ENCODE measurements at regions not wholly inside any gene's neighbourhood (a gene's known extent, or its start where the extent isn't known, plus 50 kb on each side); places are given as distances from the start of the nearest gene placed in this dataset.
A peak's percentile ranks its signal among the peaks of the same experiment; 100 is the strongest.
"Not testable (repeated sequence)": the region's sequence is repeated elsewhere in the genome, so short reads cannot be mapped to it uniquely, and the experiment has no call there.

GRCh38 chr20:53857723-53858236 is 212.6 kb downstream of the BCAS1 start:
- H3K9me3 Mint-ChIP-seq, result no peaks in the 10 kb centered on the region
- H3K4me3 Mint-ChIP-seq, result no peak overlapping the region
- H3K36me3 Mint-ChIP-seq (ENCODE audit: low read depth), result no peaks in the 10 kb centered on the region
- H3K4me1 Mint-ChIP-seq (ENCODE audit: low read depth), result peaks cover 49% of the 10 kb centered on the region
- intact Hi-C loops (cut with micrococcal nuclease), result loop anchor here (10.0 kb wide), 1 partner anchor 283 kb away; no protein-coding TSS in a partner anchor
- H3K27ac Mint-ChIP-seq, result peak overlapping the region; percentile 68
- H3K27me3 Mint-ChIP-seq, result no peaks in the 10 kb centered on the region

- Mint-ChIP-seq H3K36me3 (ENCODE audit: low read depth) (no peaks in the 10 kb centered on the region), H3K27ac (peak overlapping the region; percentile 94), H3K27me3 (no peaks in the 10 kb centered on the region), H3K4me3 (no peak overlapping the region), H3K4me1 (ENCODE audit: low read depth) (peaks cover 48% of the 10 kb centered on the region), H3K9me3 (no peaks in the 10 kb centered on the region)
- intact Hi-C loops (cut with micrococcal nuclease), result loop anchor here (10.0 kb wide), 1 partner anchor 282 kb away; no protein-coding TSS in a partner anchor
These were observed 213.8 kb downstream of the BCAS1 start for GRCh38 chr20:53856300-53857295.

- Mint-ChIP-seq H3K4me1 (ENCODE audit: low read depth) (peaks cover 49% of the 10 kb centered on the region), H3K9me3 (no peaks in the 10 kb centered on the region), H3K36me3 (ENCODE audit: low read depth) (no peaks in the 10 kb centered on the region), H3K27me3 (no peaks in the 10 kb centered on the region), H3K4me3 (no peak overlapping the region), H3K27ac (peak overlapping the region; percentile 94)
- intact Hi-C loops (cut with micrococcal nuclease), result loop anchor here (10.0 kb wide), 1 partner anchor 281 kb away; no protein-coding TSS in a partner anchor
These were observed 214.7 kb downstream of the BCAS1 start for GRCh38 chr20:53855733-53856132.

GRCh38 chr20:53854609-53854926 is 215.8 kb downstream of the BCAS1 start:
- not testable (repeated sequence) for H3K4me3 Mint-ChIP-seq; H3K36me3 Mint-ChIP-seq (ENCODE audit: low read depth)

GRCh38 chr20:53853111-53853713 is 217.2 kb downstream of the BCAS1 start:
- no peaks in the 10 kb centered on the region for H3K36me3 Mint-ChIP-seq (ENCODE audit: low read depth)
- H3K27ac Mint-ChIP-seq, result peak overlapping the region; percentile 68
- peaks cover 65% of the 10 kb centered on the region for H3K4me1 Mint-ChIP-seq (ENCODE audit: low read depth)
- no peak overlapping the region for H3K4me3 Mint-ChIP-seq
- H3K9me3 Mint-ChIP-seq, result no peaks in the 10 kb centered on the region
- intact Hi-C loops (cut with micrococcal nuclease), result loop anchor here (10.0 kb wide), 1 partner anchor 278 kb away; no protein-coding TSS in a partner anchor
- H3K27me3 Mint-ChIP-seq, result no peaks in the 10 kb centered on the region

More at GRCh38 chr20:53854609-53854926, 215.8 kb downstream of the BCAS1 start:
- Mint-ChIP-seq H3K4me1 (ENCODE audit: low read depth) (peaks cover 52% of the 10 kb centered on the region), H3K27ac (peak overlapping the region; percentile 94)
- not testable (repeated sequence) for H3K27me3 Mint-ChIP-seq, H3K9me3 Mint-ChIP-seq
- intact Hi-C loops (cut with micrococcal nuclease), result loop anchor here (10.0 kb wide), 1 partner anchor 280 kb away; no protein-coding TSS in a partner anchor

GRCh38 chr20:53852691-53853090 is 217.7 kb downstream of the BCAS1 start:
- no peaks in the 10 kb centered on the region for H3K9me3 Mint-ChIP-seq
- intact Hi-C loops (cut with micrococcal nuclease), result loop anchor here (10.0 kb wide), 1 partner anchor 278 kb away; no protein-coding TSS in a partner anchor
- H3K4me3 Mint-ChIP-seq, result no peak overlapping the region
- peaks cover 65% of the 10 kb centered on the region for H3K4me1 Mint-ChIP-seq (ENCODE audit: low read depth)
- no peaks in the 10 kb centered on the region for H3K27me3 Mint-ChIP-seq
- peak overlapping the region; percentile 68 for H3K27ac Mint-ChIP-seq
- no peaks in the 10 kb centered on the region for H3K36me3 Mint-ChIP-seq (ENCODE audit: low read depth)

GRCh38 chr20:53852014-53852413 is 218.4 kb downstream of the BCAS1 start:
- no peaks in the 10 kb centered on the region for H3K27me3 Mint-ChIP-seq
- no peaks in the 10 kb centered on the region for H3K9me3 Mint-ChIP-seq
- H3K36me3 Mint-ChIP-seq (ENCODE audit: low read depth), result no peaks in the 10 kb centered on the region
- H3K27ac Mint-ChIP-seq, result peak overlapping the region; percentile 68
- H3K4me1 Mint-ChIP-seq (ENCODE audit: low read depth), result peaks cover 70% of the 10 kb centered on the region
- intact Hi-C loops (cut with micrococcal nuclease), result loop anchor here (10.0 kb wide), 1 partner anchor 277 kb away; no protein-coding TSS in a partner anchor
- no peak overlapping the region for H3K4me3 Mint-ChIP-seq

- Mint-ChIP-seq H3K36me3 (ENCODE audit: low read depth) (no peaks in the 10 kb centered on the region), H3K27me3 (no peaks in the 10 kb centered on the region), H3K27ac (peak overlapping the region; percentile 89), H3K4me3 (no peak overlapping the region), H3K4me1 (ENCODE audit: low read depth) (peaks cover 62% of the 10 kb centered on the region), H3K9me3 (no peaks in the 10 kb centered on the region)
- intact Hi-C loops (cut with micrococcal nuclease), result loop anchor here (10.0 kb wide), 1 partner anchor 276 kb away; no protein-coding TSS in a partner anchor
These were observed 220.1 kb downstream of the BCAS1 start for GRCh38 chr20:53850319-53850718.

- Mint-ChIP-seq H3K36me3 (ENCODE audit: low read depth) (no peaks in the 10 kb centered on the region), H3K4me1 (ENCODE audit: low read depth) (peaks cover 57% of the 10 kb centered on the region), H3K27ac (peak overlapping the region; percentile 89), H3K9me3 (no peaks in the 10 kb centered on the region), H3K4me3 (no peak overlapping the region), H3K27me3 (no peaks in the 10 kb centered on the region)
- intact Hi-C loops (cut with micrococcal nuclease), result loop anchor here (5.0 to 10.0 kb wide), 2 partner anchors 152 to 275 kb away; no protein-coding TSS in a partner anchor
These were observed 220.8 kb downstream of the BCAS1 start for GRCh38 chr20:53849471-53850059.

GRCh38 chr20:53848304-53848703 is 222.1 kb downstream of the BCAS1 start:
- no peaks in the 10 kb centered on the region for H3K9me3 Mint-ChIP-seq
- H3K4me1 Mint-ChIP-seq (ENCODE audit: low read depth), result peaks cover 62% of the 10 kb centered on the region
- H3K36me3 Mint-ChIP-seq (ENCODE audit: low read depth), result no peaks in the 10 kb centered on the region
- intact Hi-C loops (cut with micrococcal nuclease), result loop anchor here (5.0 kb wide), 1 partner anchor 151 kb away; no protein-coding TSS in a partner anchor
- H3K27me3 Mint-ChIP-seq, result no peaks in the 10 kb centered on the region
- H3K27ac Mint-ChIP-seq, result peak overlapping the region; percentile 89
- H3K4me3 Mint-ChIP-seq, result no peak overlapping the region

- no peak overlapping the region for H3K4me3 Mint-ChIP-seq
- peaks cover 60% of the 10 kb centered on the region for H3K4me1 Mint-ChIP-seq (ENCODE audit: low read depth)
- intact Hi-C loops (cut with micrococcal nuclease), result loop anchor here (5.0 kb wide), 1 partner anchor 151 kb away; no protein-coding TSS in a partner anchor
- H3K9me3 Mint-ChIP-seq, result no peaks in the 10 kb centered on the region
- peak overlapping the region; percentile 89 for H3K27ac Mint-ChIP-seq
- H3K36me3 Mint-ChIP-seq (ENCODE audit: low read depth), result no peaks in the 10 kb centered on the region
- H3K27me3 Mint-ChIP-seq, result no peaks in the 10 kb centered on the region
These were observed 222.6 kb downstream of the BCAS1 start for GRCh38 chr20:53847837-53848170.

- intact Hi-C loops (cut with micrococcal nuclease), result loop anchor here (5.0 kb wide), 1 partner anchor 150 kb away; no protein-coding TSS in a partner anchor
- H3K4me1 Mint-ChIP-seq (ENCODE audit: low read depth), result peaks cover 63% of the 10 kb centered on the region
These were observed 223.1 kb downstream of the BCAS1 start for GRCh38 chr20:53847139-53847836.

GRCh38 chr20:53846640-53847039 is 223.8 kb downstream of the BCAS1 start:
- no peaks in the 10 kb centered on the region for H3K27me3 Mint-ChIP-seq
- no peaks in the 10 kb centered on the region for H3K36me3 Mint-ChIP-seq (ENCODE audit: low read depth)
- peak overlapping the region; percentile 89 for H3K27ac Mint-ChIP-seq
- no peaks in the 10 kb centered on the region for H3K9me3 Mint-ChIP-seq
- peaks cover 57% of the 10 kb centered on the region for H3K4me1 Mint-ChIP-seq (ENCODE audit: low read depth)
- intact Hi-C loops (cut with micrococcal nuclease), result loop anchor here (5.0 kb wide), 1 partner anchor 149 kb away; no protein-coding TSS in a partner anchor
- H3K4me3 Mint-ChIP-seq, result no peak overlapping the region

More at GRCh38 chr20:53847139-53847836, 223.1 kb downstream of the BCAS1 start:
- no peaks in the 10 kb centered on the region for H3K36me3 Mint-ChIP-seq (ENCODE audit: low read depth)
- H3K4me3 Mint-ChIP-seq, result peak overlapping the region; percentile 7
- H3K27me3 Mint-ChIP-seq, result no peaks in the 10 kb centered on the region
- peak overlapping the region; percentile 89 for H3K27ac Mint-ChIP-seq
- H3K9me3 Mint-ChIP-seq, result no peaks in the 10 kb centered on the region
